ENCODE measurements at regions not wholly inside any gene's neighbourhood (a gene's known extent, or its start where the extent isn't known, plus 50 kb on each side); places are given as distances from the start of the nearest gene placed in this dataset.

- DNase-seq (ENCODE audit: low spot score), result no peak
- peaks cover 9% of the 10 kb centered on the region for H3K27me3 Mint-ChIP-seq (ENCODE audit: insufficient read depth, low read depth, poor library complexity)
- Histone ChIP-seq H3K27me3 (ENCODE audit: insufficient read depth) (no peaks in the 10 kb centered on the region), H3K4me1 (ENCODE audit: insufficient read depth) (peaks cover 27% of the 10 kb centered on the region), H2AFZ (no peak overlapping the region), H3K27ac (ENCODE audit: low read depth) (no peak overlapping the region), H4K20me1 (replicated peaks; ENCODE audit: insufficient read depth) (no peaks in the 10 kb centered on the region), H3K36me3 (ENCODE audit: insufficient read depth) (peaks cover 16% of the 10 kb centered on the region), H3F3A (replicated peaks; ENCODE audit: low read depth) (no peaks in the 10 kb centered on the region; the same call in 1 of the 2 replicates), H3K4me3 (no peak overlapping the region), H3K9me2 (ENCODE audit: insufficient read depth) (0 out of 2 replicates have a peak, but pooled peaks cover 3% of the 10 kb centered on the region), H3K79me2 (replicated peaks; ENCODE audit: insufficient read depth) (no peaks in the 10 kb centered on the region), H3K4me2 (no peak overlapping the region)
- peaks cover 33% of the 10 kb centered on the region for H3K4me1 Mint-ChIP-seq
- no peak overlapping the region for H3K4me3 Mint-ChIP-seq
- TF ChIP-seq, protein P1, sequence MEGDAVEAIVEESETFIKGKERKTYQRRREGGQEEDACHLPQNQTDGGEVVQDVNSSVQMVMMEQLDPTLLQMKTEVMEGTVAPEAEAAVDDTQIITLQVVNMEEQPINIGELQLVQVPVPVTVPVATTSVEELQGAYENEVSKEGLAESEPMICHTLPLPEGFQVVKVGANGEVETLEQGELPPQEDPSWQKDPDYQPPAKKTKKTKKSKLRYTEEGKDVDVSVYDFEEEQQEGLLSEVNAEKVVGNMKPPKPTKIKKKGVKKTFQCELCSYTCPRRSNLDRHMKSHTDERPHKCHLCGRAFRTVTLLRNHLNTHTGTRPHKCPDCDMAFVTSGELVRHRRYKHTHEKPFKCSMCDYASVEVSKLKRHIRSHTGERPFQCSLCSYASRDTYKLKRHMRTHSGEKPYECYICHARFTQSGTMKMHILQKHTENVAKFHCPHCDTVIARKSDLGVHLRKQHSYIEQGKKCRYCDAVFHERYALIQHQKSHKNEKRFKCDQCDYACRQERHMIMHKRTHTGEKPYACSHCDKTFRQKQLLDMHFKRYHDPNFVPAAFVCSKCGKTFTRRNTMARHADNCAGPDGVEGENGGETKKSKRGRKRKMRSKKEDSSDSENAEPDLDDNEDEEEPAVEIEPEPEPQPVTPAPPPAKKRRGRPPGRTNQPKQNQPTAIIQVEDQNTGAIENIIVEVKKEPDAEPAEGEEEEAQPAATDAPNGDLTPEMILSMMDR (conservative IDR thresholded peaks at IDR 0.05; ENCODE audit: low read depth in 2 of 2), result no peak
- TF ChIP-seq EZH2 (IDR thresholded peaks at IDR 0.05; ENCODE audit: low read depth, unreplicated experiment), result no peak
- TF ChIP-seq JUNB (IDR thresholded peaks at IDR 0.05; ENCODE audit: unreplicated experiment), result no peak
- no peak for TF ChIP-seq POLR2AphosphoS5 (IDR thresholded peaks at IDR 0.05; ENCODE audit: low read depth)
- TF ChIP-seq ZNF114 (CRISPR knock-in tag; IDR thresholded peaks at IDR 0.05), result no peak
- TF ChIP-seq ZNF331 (CRISPR knock-in tag; IDR thresholded peaks at IDR 0.05; ENCODE audit: low read depth), result no peak
- no peak for TF ChIP-seq REST (IDR thresholded peaks at IDR 0.05; ENCODE audit: unreplicated experiment)
- peaks cover 8% of the 10 kb centered on the region; the same call in 2 of the 3 replicates for H3K36me3 Mint-ChIP-seq (ENCODE audit: low read depth)
- no peak overlapping the region for H3K27ac Mint-ChIP-seq
- no peak for ATAC-seq
- no peaks in the 10 kb centered on the region for H3K9me3 Mint-ChIP-seq
Observed at GRCh38 chr6:14290041-14290771, 172.6 kb downstream of the CD83 start.

- Mint-ChIP-seq H3K36me3 (ENCODE audit: low read depth) (peaks cover 8% of the 10 kb centered on the region; the same call in 2 of the 3 replicates), H3K4me3 (no peak overlapping the region)
- no peak for ATAC-seq
Observed at GRCh38 chr6:14290772-14291330, 173.3 kb downstream of the CD83 start.

More at GRCh38 chr6:14290772-14291330, 173.3 kb downstream of the CD83 start:
- no peak for DNase-seq (ENCODE audit: low spot score)
- Histone ChIP-seq H3K9me2 (ENCODE audit: insufficient read depth) (0 out of 2 replicates have a peak, but pooled peaks cover 3% of the 10 kb centered on the region), H3K4me2 (no peak overlapping the region), H3K4me1 (ENCODE audit: insufficient read depth) (peaks cover 29% of the 10 kb centered on the region), H4K20me1 (replicated peaks; ENCODE audit: insufficient read depth) (no peaks in the 10 kb centered on the region), H3K79me2 (replicated peaks; ENCODE audit: insufficient read depth) (no peaks in the 10 kb centered on the region), H2AFZ (no peak overlapping the region), H3K36me3 (ENCODE audit: insufficient read depth) (peaks cover 16% of the 10 kb centered on the region), H3F3A (replicated peaks; ENCODE audit: low read depth) (peaks cover 2% of the 10 kb centered on the region), H3K27ac (ENCODE audit: low read depth) (no peak overlapping the region), H3K27me3 (ENCODE audit: insufficient read depth) (no peaks in the 10 kb centered on the region), H3K4me3 (no peak overlapping the region)
- Mint-ChIP-seq H3K27ac (no peak overlapping the region), H3K9me3 (no peaks in the 10 kb centered on the region), H3K27me3 (ENCODE audit: insufficient read depth, low read depth, poor library complexity) (peaks cover 9% of the 10 kb centered on the region), H3K4me1 (peaks cover 27% of the 10 kb centered on the region)
- TF ChIP-seq NANOG (IDR thresholded peaks at IDR 0.05; ENCODE audit: borderline replicate concordance) (no peak), STAT1 (IDR thresholded peaks at IDR 0.05; ENCODE audit: unreplicated experiment) (no peak), REST (IDR thresholded peaks at IDR 0.05; ENCODE audit: unreplicated experiment) (no peak)
